ENCODE measurements at regions not wholly inside any gene's neighbourhood (a gene's known extent, or its start where the extent isn't known, plus 50 kb on each side); places are given as distances from the start of the nearest gene placed in this dataset.

GRCh38 chr4:62461961-62462360 is 1261.8 kb downstream of the ADGRL3 start:
- CTCF ChIA-PET: interaction anchor here (0.6 kb wide), 1 partner anchor 252 kb away, joined by 6 read pairs; no protein-coding TSS in a partner anchor
- Histone ChIP-seq H4K8ac (ENCODE audit: low read depth in 2 of 2, low read length in 2 of 2) (no peak overlapping the region), H2BK20ac (ENCODE audit: low read depth, low read length) (no peak overlapping the region), H3K56ac (ENCODE audit: extremely low read depth, insufficient read depth, low read length) (no peak overlapping the region), H3K4me3 (ENCODE audit: insufficient read depth, low read depth, low read length) (no peak overlapping the region), H3K79me1 (ENCODE audit: low read depth in 1 of 2, low read length in 2 of 2) (no peaks in the 10 kb centered on the region), H4K91ac (ENCODE audit: insufficient read depth, low read depth, low read length) (no peak overlapping the region), H3K9me1 (ENCODE audit: insufficient read depth, low read length) (no peaks in the 10 kb centered on the region), H3K23ac (ENCODE audit: low read depth, low read length) (no peak overlapping the region), H3K9ac (ENCODE audit: low read depth, low read length) (no peak overlapping the region), H3K14ac (replicated peaks; ENCODE audit: low read depth, low read length) (no peak overlapping the region), H2AK5ac (ENCODE audit: low read depth, low read length) (no peak overlapping the region), H4K20me1 (ENCODE audit: insufficient read depth, low read length) (no peaks in the 10 kb centered on the region), H2AFZ (replicated peaks; ENCODE audit: low read length, poor library complexity) (no peak overlapping the region), H3K4ac (ENCODE audit: low read depth, low read length) (no peak overlapping the region), H2BK120ac (ENCODE audit: low read depth, low read length) (no peak overlapping the region), H2AK9ac (replicated peaks; ENCODE audit: low read depth, low read length, poor library complexity) (no peak overlapping the region), H4K5ac (ENCODE audit: low read depth, low read length) (no peak overlapping the region), H3K27me3 (ENCODE audit: control insufficient read depth, insufficient read depth, low read length) (no peaks in the 10 kb centered on the region), H3K4me2 (ENCODE audit: low read depth, low read length) (no peak overlapping the region), H3K27ac (ENCODE audit: insufficient read depth, low read length) (no peak overlapping the region), H2BK15ac (ENCODE audit: low read depth, low read length) (no peak overlapping the region), H3K9me3 (ENCODE audit: control insufficient read depth, insufficient read depth, low read length) (peaks cover 3% of the 10 kb centered on the region; the same call in 1 of the 2 replicates), H3K36me3 (ENCODE audit: control insufficient read depth, insufficient read depth, low read length) (no peaks in the 10 kb centered on the region), H3K4me1 (ENCODE audit: control insufficient read depth, insufficient read depth, low read length) (no peaks in the 10 kb centered on the region), H3K18ac (ENCODE audit: low read depth, low read length) (no peak overlapping the region), H2BK5ac (ENCODE audit: low read depth, low read length, poor library complexity, severe bottlenecking) (no peak overlapping the region)
- POLR2A ChIA-PET (ENCODE audit: unreplicated experiment): no interaction called here
- dilution Hi-C loops (cut with HindIII; ENCODE audit: low sequenced_read_pairs, unreplicated experiment): no loop called here
- BruUV-seq (replicated peaks): no TSS peak
- intact Hi-C loops (cut with micrococcal nuclease): no loop called here
- ATAC-seq (ENCODE audit: low read depth): no peak
- no peak for DNase-seq
- in situ Hi-C loops (cut with MboI; ENCODE audit: low sequenced_read_pairs): no loop called here
- TF ChIP-seq RAD21 (IDR thresholded peaks at IDR 0.05; ENCODE audit: low read length) (no peak), RFX5 (IDR thresholded peaks at IDR 0.05; ENCODE audit: low read depth, low read length) (no peak), NFE2L2 (IDR thresholded peaks at IDR 0.05; ENCODE audit: low read depth, low read length) (no peak), CTCF (conservative IDR thresholded peaks at IDR 0.05; ENCODE audit: low read depth, low read length) (no peak), BHLHE40 (IDR thresholded peaks at IDR 0.05; ENCODE audit: low read depth, low read length) (no peak), MAFK (IDR thresholded peaks at IDR 0.05; ENCODE audit: low read depth, low read length) (no peak), CEBPB (IDR thresholded peaks at IDR 0.05; ENCODE audit: low read depth, low read length) (no peak), FOS (IDR thresholded peaks at IDR 0.05; ENCODE audit: low read depth, low read length) (no peak), MXI1 (IDR thresholded peaks at IDR 0.05; ENCODE audit: borderline replicate concordance, low read depth, low read length) (no peak), MAZ (IDR thresholded peaks at IDR 0.05; ENCODE audit: borderline replicate concordance, low read depth, low read length) (no peak), ELK1 (IDR thresholded peaks at IDR 0.05; ENCODE audit: borderline replicate concordance, low read depth, low read length) (no peak), USF2 (IDR thresholded peaks at IDR 0.05; ENCODE audit: low read depth, low read length) (no peak), SMC3 (IDR thresholded peaks at IDR 0.05; ENCODE audit: low read depth, low read length) (no peak), POLR2A (IDR thresholded peaks at IDR 0.05; ENCODE audit: low read depth, low read length) (no peak), RCOR1 (IDR thresholded peaks at IDR 0.05; ENCODE audit: insufficient replicate concordance, low read length) (no peak), CHD1 (IDR thresholded peaks at IDR 0.05; ENCODE audit: low read depth, low read length) (no peak)

All from IMR-90 (cell line).